ENCODE measurements at regions not wholly inside any gene's neighbourhood (a gene's known extent, or its start where the extent isn't known, plus 50 kb on each side); places are given as distances from the start of the nearest gene placed in this dataset.

- no peaks in the 10 kb centered on the region for H3K4me1 Mint-ChIP-seq (ENCODE audit: low read depth)
- H3K9me3 Mint-ChIP-seq (ENCODE audit: low read depth) = no peaks in the 10 kb centered on the region
- no peak overlapping the region for H3K27ac Mint-ChIP-seq
- H3K4me3 Mint-ChIP-seq = no peak overlapping the region
- H3K27me3 Mint-ChIP-seq = no peaks in the 10 kb centered on the region
- H3K36me3 Mint-ChIP-seq = no peaks in the 10 kb centered on the region
Measured at GRCh38 chr5:100479079-100479688, 56.0 kb upstream of the FAM174A start.

- H3K4me1 Mint-ChIP-seq (ENCODE audit: low read depth) = no peaks in the 10 kb centered on the region
- H3K27ac Mint-ChIP-seq = no peak overlapping the region
- no peaks in the 10 kb centered on the region for H3K9me3 Mint-ChIP-seq (ENCODE audit: low read depth)
- no peaks in the 10 kb centered on the region for H3K36me3 Mint-ChIP-seq
- no peaks in the 10 kb centered on the region for H3K27me3 Mint-ChIP-seq
- H3K4me3 Mint-ChIP-seq = no peak overlapping the region
Measured at GRCh38 chr5:100472091-100472490, 63.1 kb upstream of the FAM174A start.

- no peak overlapping the region for H3K4me3 Mint-ChIP-seq
- no peak overlapping the region for H3K27ac Mint-ChIP-seq
- no peaks in the 10 kb centered on the region for H3K9me3 Mint-ChIP-seq (ENCODE audit: low read depth)
- H3K36me3 Mint-ChIP-seq = no peaks in the 10 kb centered on the region
- no peaks in the 10 kb centered on the region for H3K4me1 Mint-ChIP-seq (ENCODE audit: low read depth)
- no peaks in the 10 kb centered on the region for H3K27me3 Mint-ChIP-seq
Measured at GRCh38 chr5:100469767-100470166, 65.4 kb upstream of the FAM174A start.

GRCh38 chr5:100464418-100464817 lies 70.8 kb upstream of the FAM174A start:
- H3K36me3 Mint-ChIP-seq = peaks cover 2% of the 10 kb centered on the region
- H3K27ac Mint-ChIP-seq = no peak overlapping the region
- H3K4me3 Mint-ChIP-seq = no peak overlapping the region
- H3K27me3 Mint-ChIP-seq = no peaks in the 10 kb centered on the region
- H3K4me1 Mint-ChIP-seq (ENCODE audit: low read depth) = no peaks in the 10 kb centered on the region
- H3K9me3 Mint-ChIP-seq (ENCODE audit: low read depth) = peaks cover 5% of the 10 kb centered on the region

- H3K9me3 Mint-ChIP-seq (ENCODE audit: low read depth) = peaks cover 6% of the 10 kb centered on the region
- no peaks in the 10 kb centered on the region for H3K27me3 Mint-ChIP-seq
- H3K4me3 Mint-ChIP-seq = no peak overlapping the region
- no peaks in the 10 kb centered on the region for H3K4me1 Mint-ChIP-seq (ENCODE audit: low read depth)
- peaks cover 2% of the 10 kb centered on the region for H3K36me3 Mint-ChIP-seq
- no peak overlapping the region for H3K27ac Mint-ChIP-seq
Measured at GRCh38 chr5:100456615-100457014, 78.6 kb upstream of the FAM174A start.

GRCh38 chr5:100452126-100452525 lies 83.0 kb upstream of the FAM174A start:
- Mint-ChIP-seq H3K27me3 (no peaks in the 10 kb centered on the region), H3K4me3 (no peak overlapping the region), H3K36me3 (no peaks in the 10 kb centered on the region), H3K27ac (no peak overlapping the region), H3K4me1 (ENCODE audit: low read depth) (no peaks in the 10 kb centered on the region), H3K9me3 (ENCODE audit: low read depth) (peaks cover 2% of the 10 kb centered on the region)

GRCh38 chr5:100448111-100448528 lies 87.1 kb upstream of the FAM174A start:
- Mint-ChIP-seq H3K36me3 (no peaks in the 10 kb centered on the region), H3K4me3 (no peak overlapping the region), H3K27me3 (no peaks in the 10 kb centered on the region), H3K4me1 (ENCODE audit: low read depth) (no peaks in the 10 kb centered on the region), H3K9me3 (ENCODE audit: low read depth) (peaks cover 2% of the 10 kb centered on the region), H3K27ac (no peak overlapping the region)

- no peaks in the 10 kb centered on the region for H3K27me3 Mint-ChIP-seq
- no peak overlapping the region for H3K27ac Mint-ChIP-seq
- H3K4me1 Mint-ChIP-seq (ENCODE audit: low read depth) = no peaks in the 10 kb centered on the region
- no peak overlapping the region for H3K4me3 Mint-ChIP-seq
- no peaks in the 10 kb centered on the region for H3K36me3 Mint-ChIP-seq
- peaks cover 2% of the 10 kb centered on the region for H3K9me3 Mint-ChIP-seq (ENCODE audit: low read depth)
Measured at GRCh38 chr5:100446879-100447430, 88.2 kb upstream of the FAM174A start.

GRCh38 chr5:100444961-100445360 lies 90.2 kb upstream of the FAM174A start:
- H3K4me3 Mint-ChIP-seq = no peak overlapping the region
- H3K27me3 Mint-ChIP-seq = no peaks in the 10 kb centered on the region
- H3K4me1 Mint-ChIP-seq (ENCODE audit: low read depth) = no peaks in the 10 kb centered on the region
- H3K9me3 Mint-ChIP-seq (ENCODE audit: low read depth) = no peaks in the 10 kb centered on the region
- H3K36me3 Mint-ChIP-seq = no peaks in the 10 kb centered on the region
- no peak overlapping the region for H3K27ac Mint-ChIP-seq

GRCh38 chr5:100434815-100435214 lies 100.4 kb upstream of the FAM174A start:
- no peaks in the 10 kb centered on the region for H3K9me3 Mint-ChIP-seq (ENCODE audit: low read depth)
- no peaks in the 10 kb centered on the region for H3K4me1 Mint-ChIP-seq (ENCODE audit: low read depth)
- no peak overlapping the region for H3K27ac Mint-ChIP-seq
- H3K4me3 Mint-ChIP-seq = no peak overlapping the region
- no peaks in the 10 kb centered on the region for H3K27me3 Mint-ChIP-seq
- H3K36me3 Mint-ChIP-seq = no peaks in the 10 kb centered on the region

GRCh38 chr5:100432741-100433140 lies 102.4 kb upstream of the FAM174A start:
- no peaks in the 10 kb centered on the region for H3K36me3 Mint-ChIP-seq
- no peaks in the 10 kb centered on the region for H3K27me3 Mint-ChIP-seq
- H3K4me3 Mint-ChIP-seq = no peak overlapping the region
- H3K9me3 Mint-ChIP-seq (ENCODE audit: low read depth) = no peaks in the 10 kb centered on the region
- H3K4me1 Mint-ChIP-seq (ENCODE audit: low read depth) = no peaks in the 10 kb centered on the region
- no peak overlapping the region for H3K27ac Mint-ChIP-seq

GRCh38 chr5:100430268-100431195 lies 104.6 kb upstream of the FAM174A start:
- Mint-ChIP-seq H3K4me1 (ENCODE audit: low read depth) (no peaks in the 10 kb centered on the region), H3K27me3 (no peaks in the 10 kb centered on the region), H3K4me3 (no peak overlapping the region), H3K27ac (no peak overlapping the region), H3K9me3 (ENCODE audit: low read depth) (no peaks in the 10 kb centered on the region), H3K36me3 (no peaks in the 10 kb centered on the region)

- no peaks in the 10 kb centered on the region for H3K27me3 Mint-ChIP-seq
Measured at GRCh38 chr5:100424787-100425186, 110.4 kb upstream of the FAM174A start.

GRCh38 chr5:100424017-100424416 lies 111.2 kb upstream of the FAM174A start:
- peaks cover 7% of the 10 kb centered on the region for H3K9me3 Mint-ChIP-seq (ENCODE audit: low read depth)
- H3K4me1 Mint-ChIP-seq (ENCODE audit: low read depth) = no peaks in the 10 kb centered on the region
- peaks cover 7% of the 10 kb centered on the region for H3K36me3 Mint-ChIP-seq
- no peaks in the 10 kb centered on the region for H3K27me3 Mint-ChIP-seq
- no peak overlapping the region for H3K27ac Mint-ChIP-seq
- H3K4me3 Mint-ChIP-seq = no peak overlapping the region

More at GRCh38 chr5:100424787-100425186, 110.4 kb upstream of the FAM174A start:
- Mint-ChIP-seq H3K9me3 (ENCODE audit: low read depth) (peaks cover 7% of the 10 kb centered on the region), H3K4me3 (no peak overlapping the region), H3K27ac (no peak overlapping the region), H3K36me3 (peaks cover 7% of the 10 kb centered on the region), H3K4me1 (ENCODE audit: low read depth) (no peaks in the 10 kb centered on the region)

GRCh38 chr5:100423330-100423729 lies 111.8 kb upstream of the FAM174A start:
- Mint-ChIP-seq H3K36me3 (peaks cover 7% of the 10 kb centered on the region), H3K27ac (no peak overlapping the region), H3K9me3 (ENCODE audit: low read depth) (peaks cover 7% of the 10 kb centered on the region), H3K4me1 (ENCODE audit: low read depth) (no peaks in the 10 kb centered on the region), H3K27me3 (no peaks in the 10 kb centered on the region), H3K4me3 (no peak overlapping the region)
